Activated T-helper 1 cell treated with Interleukin-2 at 50 U/mL for 16 hours (primary cell): ENCODE measurements at regions not wholly inside any gene's neighbourhood (a gene's known extent, or its start where the extent isn't known, plus 50 kb on each side); places are given as distances from the start of the nearest gene placed in this dataset.
"Not testable (repeated sequence)": the region's sequence is repeated elsewhere in the genome, so short reads cannot be mapped to it uniquely, and the experiment has no call there.

Source experiments
- DNase-seq: peaks from one replicate; pipeline ENCODE4 v3.0.0-alpha.2; 2020; ENCODE audit warnings: low read depth

GRCh38 chr12:89227774-89228173, 124.5 kb downstream of the DUSP6 start:
- no peak for DNase-seq

GRCh38 chr12:89225808-89226411, 126.4 kb downstream of the DUSP6 start:
- no peak for DNase-seq

GRCh38 chr12:89225401-89225800, 126.9 kb downstream of the DUSP6 start:
- DNase-seq, result peak; percentile 28

- not testable (repeated sequence) for DNase-seq
Observed at GRCh38 chr12:89222580-89222979, 129.7 kb downstream of the DUSP6 start.

- DNase-seq, result no peak
Observed at GRCh38 chr12:89217472-89217871, 134.8 kb downstream of the DUSP6 start.

GRCh38 chr12:89216211-89216952, 135.9 kb downstream of the DUSP6 start:
- no peak for DNase-seq

GRCh38 chr12:89215196-89215595, 137.1 kb downstream of the DUSP6 start:
- no peak for DNase-seq

GRCh38 chr12:89213747-89214146, 138.6 kb downstream of the DUSP6 start:
- DNase-seq, result no peak

GRCh38 chr12:89213139-89213538, 139.2 kb downstream of the DUSP6 start:
- no peak for DNase-seq

- DNase-seq, result no peak
Observed at GRCh38 chr12:89212339-89212771, 139.9 kb downstream of the DUSP6 start.

GRCh38 chr12:89211456-89211855, 140.8 kb downstream of the DUSP6 start:
- no peak for DNase-seq

- no peak for DNase-seq
Observed at GRCh38 chr12:89210277-89210676, 142.0 kb downstream of the DUSP6 start.

- no peak for DNase-seq
Observed at GRCh38 chr12:89208661-89209096, 143.6 kb downstream of the DUSP6 start.

GRCh38 chr12:89206390-89206789, 145.9 kb downstream of the DUSP6 start:
- DNase-seq, result no peak

- DNase-seq, result no peak
Observed at GRCh38 chr12:89205517-89205916, 146.8 kb downstream of the DUSP6 start.

- no peak for DNase-seq
Observed at GRCh38 chr12:89203144-89203543, 149.2 kb downstream of the DUSP6 start.

- DNase-seq, result no peak
Observed at GRCh38 chr12:89200217-89200616, 152.1 kb downstream of the DUSP6 start.

GRCh38 chr12:89195470-89195869, 156.8 kb downstream of the DUSP6 start:
- DNase-seq, result no peak

GRCh38 chr12:89194683-89195082, 157.6 kb downstream of the DUSP6 start:
- no peak for DNase-seq

- no peak for DNase-seq
Observed at GRCh38 chr12:89192429-89192828, 159.9 kb downstream of the DUSP6 start.

- DNase-seq, result not testable (repeated sequence)
Observed at GRCh38 chr12:89191597-89191996, 160.7 kb downstream of the DUSP6 start.

GRCh38 chr12:89189448-89189847, 162.9 kb downstream of the DUSP6 start:
- DNase-seq, result no peak

GRCh38 chr12:89187507-89187906, 164.8 kb downstream of the DUSP6 start:
- no peak for DNase-seq

- DNase-seq, result no peak
Observed at GRCh38 chr12:89185889-89186288, 166.4 kb downstream of the DUSP6 start.
